Stimulated activated CD8-positive, alpha-beta memory T cell treated with anti-CD3 and anti-CD28 coated beads, Interleukin-7, amount 100 ng/mL, for 48 hours (primary cell): ENCODE measurements at regions not wholly inside any gene's neighbourhood (a gene's known extent, or its start where the extent isn't known, plus 50 kb on each side); places are given as distances from the start of the nearest gene placed in this dataset.
"Not testable (repeated sequence)": the region's sequence is repeated elsewhere in the genome, so short reads cannot be mapped to it uniquely, and the experiment has no call there.

Source experiments
- DNase-seq, 2 donors: peaks; one replicate each; pipeline ENCODE4 v3.0.0-alpha.2; 2020; ENCODE audit warnings: low read depth in 1 of 2; ENCODE audit errors: extremely low read depth in 1 of 2

- no peak for DNase-seq
These were observed 626.6 kb upstream of the SOX9 start for GRCh38 chr17:71494062-71494855.

GRCh38 chr17:71495420-71495819, 625.4 kb upstream of the SOX9 start:
- DNase-seq: no peak

- DNase-seq: no peak
These were observed 624.3 kb upstream of the SOX9 start for GRCh38 chr17:71496552-71496951.

- no peak for DNase-seq
These were observed 619.9 kb upstream of the SOX9 start for GRCh38 chr17:71500761-71501555.

- no peak for DNase-seq
These were observed 619.1 kb upstream of the SOX9 start for GRCh38 chr17:71501711-71502110.

GRCh38 chr17:71502443-71502842, 618.4 kb upstream of the SOX9 start:
- no peak for DNase-seq

GRCh38 chr17:71503710-71504465, 616.9 kb upstream of the SOX9 start:
- DNase-seq: no peak

- no peak for DNase-seq
These were observed 615.6 kb upstream of the SOX9 start for GRCh38 chr17:71505200-71505599.

GRCh38 chr17:71505981-71506380, 614.8 kb upstream of the SOX9 start:
- DNase-seq: no peak

- DNase-seq: no peak
These were observed 609.4 kb upstream of the SOX9 start for GRCh38 chr17:71511266-71511995.

GRCh38 chr17:71513725-71514124, 607.1 kb upstream of the SOX9 start:
- DNase-seq: not testable (repeated sequence)

GRCh38 chr17:71516149-71516548, 604.7 kb upstream of the SOX9 start:
- no peak for DNase-seq

- no peak for DNase-seq
These were observed 601.5 kb upstream of the SOX9 start for GRCh38 chr17:71519285-71519684.

GRCh38 chr17:71521724-71522123, 599.1 kb upstream of the SOX9 start:
- DNase-seq: no peak

- DNase-seq: no peak
These were observed 598.4 kb upstream of the SOX9 start for GRCh38 chr17:71522383-71522782.

- no peak for DNase-seq
These were observed 593.5 kb upstream of the SOX9 start for GRCh38 chr17:71527311-71527710.

- DNase-seq: no peak
These were observed 592.6 kb upstream of the SOX9 start for GRCh38 chr17:71528210-71528609.

- DNase-seq: no peak
These were observed 590.6 kb upstream of the SOX9 start for GRCh38 chr17:71530248-71530647.

- no peak for DNase-seq
These were observed 585.5 kb upstream of the SOX9 start for GRCh38 chr17:71535321-71535720.

GRCh38 chr17:71546419-71546818, 574.4 kb upstream of the SOX9 start:
- DNase-seq: no peak

- DNase-seq: no peak
These were observed 572.9 kb upstream of the SOX9 start for GRCh38 chr17:71547904-71548303.
